ENCODE measurements at regions not wholly inside any gene's neighbourhood (a gene's known extent, or its start where the extent isn't known, plus 50 kb on each side); places are given as distances from the start of the nearest gene placed in this dataset.

DNA sequence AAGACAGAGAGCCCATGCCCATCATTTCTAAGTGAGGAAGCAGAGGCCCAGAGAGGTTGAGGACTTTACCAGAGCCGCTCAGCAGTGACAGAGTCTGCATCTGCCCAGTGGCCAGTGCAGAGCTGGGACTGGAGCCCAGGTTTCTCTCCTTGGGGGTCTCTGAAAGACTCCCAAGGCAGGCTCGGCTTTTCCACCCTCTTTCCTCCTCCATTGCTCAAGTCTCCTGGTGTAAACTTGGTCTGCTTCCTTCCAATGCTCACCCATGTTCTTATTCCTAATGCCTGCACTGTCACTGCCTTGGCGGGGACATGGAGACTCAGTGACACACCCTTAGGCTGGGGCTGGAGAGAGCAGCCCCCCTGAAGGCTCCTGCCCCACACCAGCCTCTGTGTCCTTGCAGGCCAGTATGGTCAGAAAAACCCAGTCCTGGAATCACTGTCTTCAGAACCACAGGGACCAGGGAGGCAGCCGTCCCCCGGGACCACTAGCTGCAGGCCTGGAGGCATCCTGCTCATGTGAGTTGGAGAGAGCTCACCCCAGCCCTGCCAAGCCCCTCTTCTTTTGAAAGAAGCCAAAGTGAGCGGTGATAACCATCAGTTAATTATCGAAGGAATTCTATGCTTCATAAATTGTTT lies 211.0 kb upstream of the ZNF536 start:
- TF ChIP-seq SP1 (IDR thresholded peaks at IDR 0.05; ENCODE audit: low read depth, low read length) (no peak), RNF2 (IDR thresholded peaks at IDR 0.05; ENCODE audit: borderline replicate concordance, low read depth, low read length, missing control alignments, poor library complexity, severe bottlenecking) (no peak), TAF1 (IDR thresholded peaks at IDR 0.05; ENCODE audit: low read depth, low read length) (no peak), POLR2A (IDR thresholded peaks at IDR 0.05; ENCODE audit: control extremely low read depth in 1 of 2, low read depth in 2 of 2, low read length in 2 of 2) (no peak), CBX5 (IDR thresholded peaks at IDR 0.05; ENCODE audit: low read depth, low read length) (no peak), CBX8 (IDR thresholded peaks at IDR 0.05; ENCODE audit: borderline replicate concordance, low read depth, low read length) (no peak), ZNF274 (IDR thresholded peaks at IDR 0.05; ENCODE audit: borderline replicate concordance, extremely low read depth, low read length) (no peak), POLR2AphosphoS5 (IDR thresholded peaks at IDR 0.05; ENCODE audit: low read depth, low read length) (no peak), EP300 (IDR thresholded peaks at IDR 0.05; ENCODE audit: borderline replicate concordance in 1 of 2, low read depth in 2 of 2, low read length in 2 of 2) (no peak), EGR1 (IDR thresholded peaks at IDR 0.05; ENCODE audit: borderline replicate concordance, low read depth, low read length) (no peak), YY1 (IDR thresholded peaks at IDR 0.05; ENCODE audit: low read depth, low read length) (no peak), SUZ12 (IDR thresholded peaks at IDR 0.05; ENCODE audit: low read length) (no peak)
- TF ChIP-seq, protein P1, sequence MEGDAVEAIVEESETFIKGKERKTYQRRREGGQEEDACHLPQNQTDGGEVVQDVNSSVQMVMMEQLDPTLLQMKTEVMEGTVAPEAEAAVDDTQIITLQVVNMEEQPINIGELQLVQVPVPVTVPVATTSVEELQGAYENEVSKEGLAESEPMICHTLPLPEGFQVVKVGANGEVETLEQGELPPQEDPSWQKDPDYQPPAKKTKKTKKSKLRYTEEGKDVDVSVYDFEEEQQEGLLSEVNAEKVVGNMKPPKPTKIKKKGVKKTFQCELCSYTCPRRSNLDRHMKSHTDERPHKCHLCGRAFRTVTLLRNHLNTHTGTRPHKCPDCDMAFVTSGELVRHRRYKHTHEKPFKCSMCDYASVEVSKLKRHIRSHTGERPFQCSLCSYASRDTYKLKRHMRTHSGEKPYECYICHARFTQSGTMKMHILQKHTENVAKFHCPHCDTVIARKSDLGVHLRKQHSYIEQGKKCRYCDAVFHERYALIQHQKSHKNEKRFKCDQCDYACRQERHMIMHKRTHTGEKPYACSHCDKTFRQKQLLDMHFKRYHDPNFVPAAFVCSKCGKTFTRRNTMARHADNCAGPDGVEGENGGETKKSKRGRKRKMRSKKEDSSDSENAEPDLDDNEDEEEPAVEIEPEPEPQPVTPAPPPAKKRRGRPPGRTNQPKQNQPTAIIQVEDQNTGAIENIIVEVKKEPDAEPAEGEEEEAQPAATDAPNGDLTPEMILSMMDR (IDR thresholded peaks at IDR 0.05; ENCODE audit: control extremely low read depth in 1 of 3, insufficient read depth in 1 of 3, low read depth in 1 of 3, low read length in 3 of 3), result no peak

All from H1 (cell line).